ENCODE measurements at regions not wholly inside any gene's neighbourhood (a gene's known extent, or its start where the extent isn't known, plus 50 kb on each side); places are given as distances from the start of the nearest gene placed in this dataset.
A peak's percentile ranks its signal among the peaks of the same experiment; 100 is the strongest.
"Not testable (repeated sequence)": the region's sequence is repeated elsewhere in the genome, so short reads cannot be mapped to it uniquely, and the experiment has no call there.

DNA sequence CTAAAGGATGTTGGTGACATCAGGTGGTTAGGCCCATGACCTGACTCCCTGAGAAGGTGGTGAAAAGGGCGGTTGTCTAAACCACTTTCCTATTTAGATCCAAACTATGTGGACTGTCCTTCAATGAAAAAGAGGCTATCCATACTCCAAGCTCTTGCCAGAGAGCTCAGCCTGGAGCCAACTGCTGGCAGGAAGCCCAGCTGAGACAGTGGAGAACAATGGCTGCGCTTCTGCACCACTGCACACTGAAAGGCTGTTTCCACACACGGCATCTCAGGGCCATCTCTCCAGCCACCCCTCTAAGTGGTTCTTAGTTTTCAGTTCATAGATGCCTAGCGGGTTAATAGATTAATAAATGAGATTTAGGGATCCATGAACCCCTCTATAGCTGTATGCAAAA, 488.8 kb upstream of the ZMIZ1 start:
- peak; percentile 83 for DNase-seq

DNA sequence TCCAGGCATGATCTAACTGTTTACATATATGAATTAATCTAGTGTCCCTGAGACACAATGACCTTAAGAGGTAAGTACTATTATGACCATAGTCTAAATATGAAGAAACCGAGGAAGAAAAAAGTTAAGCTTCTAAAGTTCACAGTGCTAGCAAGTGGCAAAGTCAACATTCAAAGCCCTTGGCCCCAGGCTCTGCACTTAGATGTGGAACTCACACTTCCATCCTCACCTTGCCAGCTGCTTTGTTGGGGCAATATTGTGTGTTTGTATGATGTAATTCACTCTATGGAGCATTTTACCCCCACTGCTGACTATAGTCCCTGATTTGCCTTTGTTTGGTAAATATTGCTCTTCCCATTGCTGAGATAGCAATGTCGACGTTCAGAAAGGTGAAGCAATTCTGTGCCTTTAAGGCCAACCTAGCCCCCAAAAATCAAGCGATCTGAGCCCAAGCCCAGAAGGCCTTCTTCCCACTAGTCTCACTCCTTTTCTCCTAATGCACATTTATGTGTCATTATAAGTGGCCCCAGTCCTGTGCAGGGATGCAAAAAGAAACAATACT, 487.6 kb upstream of the ZMIZ1 start:
- DNase-seq = no peak

- DNase-seq = no peak
Measured at GRCh38 chr10:78582540-78582939, 486.2 kb upstream of the ZMIZ1 start.

DNA sequence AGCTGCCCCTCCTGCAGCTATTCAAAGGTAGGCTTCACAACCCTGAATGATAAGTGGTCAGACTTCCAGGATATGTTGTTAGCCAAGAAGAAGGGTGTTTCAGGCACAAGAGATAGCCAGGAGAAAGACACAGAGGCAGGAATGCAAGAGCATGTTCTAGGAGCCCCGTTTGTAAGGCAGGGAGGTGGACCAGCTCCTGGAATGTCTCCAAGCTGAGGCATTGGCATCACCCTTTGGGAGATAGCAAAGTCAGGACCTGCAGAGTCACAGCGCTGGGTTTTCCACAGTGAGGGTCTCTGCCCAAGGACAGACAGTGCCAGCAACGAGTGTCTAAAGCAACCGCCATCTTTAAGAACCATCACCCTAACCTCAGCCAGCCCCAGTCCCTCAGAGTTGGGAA, 484.5 kb upstream of the ZMIZ1 start:
- no peak for DNase-seq

DNA sequence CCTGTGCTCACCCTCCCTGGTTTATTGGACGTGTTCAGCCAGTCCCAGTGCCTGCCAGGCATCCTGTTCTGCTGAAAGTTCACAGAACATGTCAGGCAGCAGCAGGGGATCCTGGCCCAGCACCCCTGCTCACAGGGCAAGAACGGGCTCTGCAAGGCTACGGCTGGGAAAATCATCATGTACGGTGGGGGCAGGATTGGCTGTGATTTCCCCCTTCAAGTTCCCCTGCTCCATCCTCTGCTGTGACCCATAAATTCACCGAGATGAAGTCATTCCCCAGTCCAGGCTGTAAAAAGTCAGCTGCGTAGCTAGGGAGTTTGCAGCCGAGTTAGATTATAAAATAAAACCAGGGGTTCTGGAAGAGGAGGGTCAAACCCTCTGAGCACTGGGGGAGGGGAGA, 484.1 kb upstream of the ZMIZ1 start:
- no peak for DNase-seq

DNA sequence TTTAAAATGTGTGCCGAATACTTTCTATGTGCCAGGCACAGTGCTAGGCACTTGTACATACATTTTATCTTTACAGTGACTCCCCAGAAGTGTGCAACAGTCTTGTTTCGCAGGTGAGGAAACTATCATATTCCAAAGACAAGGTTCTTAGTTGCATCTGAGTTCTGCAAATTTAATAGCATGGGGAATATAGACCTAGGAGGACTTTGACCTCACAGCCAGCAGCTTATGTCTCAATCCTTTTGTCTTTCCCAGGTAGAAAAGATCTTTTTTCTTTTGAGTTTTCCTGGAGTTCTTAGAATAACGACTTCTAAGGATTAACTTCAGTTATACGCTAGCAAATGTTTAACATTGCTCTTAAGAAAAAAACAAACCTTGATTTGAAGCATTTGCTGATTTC, 482.8 kb upstream of the ZMIZ1 start:
- DNase-seq = no peak

DNA sequence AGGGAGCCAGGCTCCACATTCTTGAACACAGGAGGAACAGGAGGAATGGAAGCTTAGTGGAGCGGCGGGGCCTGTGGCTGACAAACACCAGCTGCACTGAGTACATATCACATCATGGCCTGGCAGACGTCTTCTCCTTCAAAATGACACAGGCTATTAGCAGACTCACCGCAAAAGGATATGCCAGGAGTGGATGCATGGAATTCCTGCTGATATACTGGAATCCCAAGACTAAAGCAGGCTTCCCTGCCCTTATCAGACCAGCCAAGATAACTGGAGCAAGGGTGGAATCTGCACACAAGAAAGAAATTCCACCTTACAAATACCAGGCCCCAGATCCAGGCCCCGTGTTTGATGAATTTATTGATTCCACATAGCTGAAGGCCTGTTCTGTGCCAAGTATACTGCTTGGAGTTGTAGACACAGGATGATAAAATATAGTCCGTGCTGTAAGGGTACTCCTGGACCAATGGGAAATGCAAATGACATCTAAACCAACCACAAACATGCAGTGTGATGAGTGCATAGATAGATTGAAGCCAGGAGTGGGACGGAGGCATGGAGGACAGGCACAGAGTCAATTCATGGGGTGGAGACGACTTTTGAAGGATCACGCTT, 480.5 kb upstream of the ZMIZ1 start:
- DNase-seq = no peak

GRCh38 chr10:78589687-78590086, 479.1 kb upstream of the ZMIZ1 start:
- no peak for DNase-seq

- no peak for DNase-seq
Measured at GRCh38 chr10:78591066-78591465, 477.7 kb upstream of the ZMIZ1 start.

DNA sequence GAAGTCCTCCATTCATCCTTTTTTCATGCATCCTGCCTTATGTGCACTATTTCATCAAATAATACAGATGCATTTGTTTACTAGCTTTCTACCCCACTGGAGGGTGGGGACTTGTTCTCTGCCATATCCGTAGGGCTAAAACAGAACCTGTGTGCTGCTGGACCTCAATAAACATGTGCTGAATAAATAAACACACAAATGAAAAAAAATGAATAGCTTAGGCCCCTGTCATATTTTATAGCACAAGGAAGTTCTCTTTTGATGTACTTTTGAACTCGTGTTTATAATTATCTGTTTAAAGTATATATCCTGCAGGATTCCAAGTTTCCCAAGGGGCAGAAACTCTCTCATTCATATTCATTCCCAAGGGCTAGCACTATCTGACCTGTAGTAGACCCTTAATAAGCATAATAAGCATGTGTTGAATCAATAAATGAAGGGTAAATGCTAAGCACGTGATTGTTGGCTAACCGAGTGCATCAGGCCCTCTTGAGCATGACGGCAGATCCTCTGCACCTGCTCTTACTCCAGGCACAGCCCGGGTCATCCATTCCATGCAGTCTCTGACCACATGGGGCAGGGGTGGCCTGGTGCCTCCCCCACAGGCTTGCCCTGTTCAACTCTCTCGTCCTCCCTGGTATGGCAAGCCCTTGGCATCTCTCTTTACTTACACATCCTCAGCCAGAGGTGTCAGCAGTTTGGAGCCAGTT, 474.1 kb upstream of the ZMIZ1 start:
- no peak for DNase-seq

- DNase-seq = no peak
Measured at GRCh38 chr10:78595269-78595619, 473.5 kb upstream of the ZMIZ1 start.

- no peak for DNase-seq
Measured at GRCh38 chr10:78596556-78596955, 472.2 kb upstream of the ZMIZ1 start.

DNA sequence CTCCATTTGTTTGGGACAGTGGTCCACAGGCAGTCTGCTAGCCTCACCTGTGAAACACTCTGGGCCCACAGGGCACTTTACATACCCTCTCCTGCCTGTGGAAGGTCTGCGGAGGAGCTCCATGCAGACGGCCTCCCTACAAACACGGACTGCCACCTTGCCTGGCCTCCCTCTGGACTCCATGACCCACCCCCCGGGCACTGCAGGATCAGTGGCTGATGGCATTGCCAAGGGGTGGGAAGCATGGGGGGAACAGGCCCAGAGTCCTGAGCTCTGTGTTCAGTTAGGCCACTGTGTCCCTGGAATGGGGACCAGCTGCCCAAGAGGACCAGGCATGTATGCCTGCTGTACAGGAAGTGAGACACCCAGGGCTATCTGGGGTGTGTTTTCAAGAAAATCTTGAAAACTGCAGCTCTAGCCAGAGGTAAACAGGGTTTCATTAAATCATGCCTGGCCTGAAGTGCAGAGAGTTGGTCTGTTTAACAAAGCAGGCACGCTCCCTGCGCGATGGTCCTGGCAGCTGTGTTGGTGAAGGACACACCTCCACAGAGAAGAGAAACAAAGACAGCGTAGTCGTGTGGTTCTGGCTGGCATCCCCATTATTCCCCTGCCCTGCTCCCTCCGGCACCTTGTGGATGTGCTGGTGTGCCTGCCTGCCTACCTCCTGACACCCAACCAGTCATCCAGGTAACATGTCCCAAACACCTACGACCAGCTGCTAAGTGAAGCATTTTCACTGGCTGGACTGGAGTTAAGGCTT, 470.8 kb upstream of the ZMIZ1 start:
- no peak for DNase-seq

- DNase-seq = no peak
Measured at GRCh38 chr10:78599122-78599853, 469.5 kb upstream of the ZMIZ1 start.

DNA sequence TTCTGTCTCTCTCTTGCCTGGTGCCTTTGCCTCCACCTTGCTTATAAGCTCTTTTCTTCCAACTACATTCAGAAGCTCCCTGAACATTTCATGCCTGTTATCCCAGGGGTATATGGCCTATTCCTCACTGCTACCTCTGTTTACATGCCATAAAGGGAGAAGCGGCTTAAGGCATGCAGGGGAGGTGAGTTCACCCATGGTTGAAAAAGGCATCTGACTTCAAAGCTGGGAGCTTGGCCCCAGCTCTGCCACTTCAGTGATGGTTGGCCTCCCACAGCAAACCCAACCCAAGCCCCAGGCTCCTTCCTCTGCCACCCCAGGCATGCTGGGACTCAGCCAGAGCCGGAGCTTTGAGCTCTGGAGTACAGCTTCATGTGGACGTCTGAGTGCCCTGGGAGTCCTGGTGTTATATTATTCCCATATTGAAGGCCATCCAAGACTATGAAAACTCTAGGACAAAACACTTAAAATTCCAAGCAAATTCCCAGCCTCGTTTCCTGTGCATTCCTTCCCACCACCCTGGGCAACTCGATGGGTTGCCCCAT, 468.6 kb upstream of the ZMIZ1 start:
- no peak for DNase-seq

- DNase-seq = no peak
Measured at GRCh38 chr10:78600740-78601139, 468.0 kb upstream of the ZMIZ1 start.

GRCh38 chr10:78602201-78602932, 466.4 kb upstream of the ZMIZ1 start:
- DNase-seq = no peak

- DNase-seq = no peak
Measured at GRCh38 chr10:78604286-78604685, 464.5 kb upstream of the ZMIZ1 start.

DNA sequence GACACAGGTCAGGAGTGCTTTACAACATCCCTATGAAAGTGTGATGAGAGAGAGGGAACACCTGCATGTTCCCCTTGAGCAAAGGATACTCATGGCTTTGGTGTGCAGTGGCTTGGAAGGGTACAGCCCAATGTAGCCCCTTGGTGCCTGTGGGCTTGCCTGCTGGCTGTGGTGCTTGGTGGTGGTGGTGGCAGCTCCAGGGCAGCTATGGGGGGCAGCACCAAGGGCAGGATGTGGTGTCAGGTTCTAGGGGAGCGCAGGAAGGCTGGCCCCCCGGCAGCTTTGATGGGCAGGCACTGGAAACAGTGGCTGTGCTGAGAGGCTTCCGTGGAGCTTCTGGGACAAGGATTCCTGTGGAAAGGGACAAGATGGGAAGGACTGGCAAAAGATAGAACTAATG, 464.0 kb upstream of the ZMIZ1 start:
- DNase-seq = no peak

DNA sequence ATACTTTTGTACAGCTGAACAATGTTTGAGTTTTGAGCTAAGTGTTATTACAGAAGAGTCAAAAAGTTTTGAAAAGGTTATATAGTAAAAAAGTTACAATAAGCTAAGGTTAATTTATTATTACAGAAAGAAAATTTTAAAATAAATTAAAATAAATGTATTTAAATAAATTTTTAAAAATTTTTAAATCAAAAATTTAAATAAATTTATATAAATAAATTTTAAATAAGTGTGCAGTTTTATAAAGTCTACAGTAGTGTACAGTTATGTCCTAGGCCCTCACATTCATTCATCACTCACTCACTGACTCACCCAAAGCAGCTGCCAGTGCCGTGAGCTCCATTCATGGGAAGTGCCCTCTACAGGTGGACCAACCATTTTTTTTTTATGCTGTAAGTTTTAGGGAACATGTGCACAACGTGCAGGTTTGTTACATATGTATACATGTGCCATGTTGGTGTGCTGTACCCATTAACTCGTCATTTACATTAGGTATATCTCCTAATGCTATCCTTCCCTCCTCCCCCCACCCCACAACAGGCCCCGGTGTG, 462.9 kb upstream of the ZMIZ1 start:
- DNase-seq = no peak

GRCh38 chr10:78606766-78607165, 462.0 kb upstream of the ZMIZ1 start:
- DNase-seq = not testable (repeated sequence)

DNA sequence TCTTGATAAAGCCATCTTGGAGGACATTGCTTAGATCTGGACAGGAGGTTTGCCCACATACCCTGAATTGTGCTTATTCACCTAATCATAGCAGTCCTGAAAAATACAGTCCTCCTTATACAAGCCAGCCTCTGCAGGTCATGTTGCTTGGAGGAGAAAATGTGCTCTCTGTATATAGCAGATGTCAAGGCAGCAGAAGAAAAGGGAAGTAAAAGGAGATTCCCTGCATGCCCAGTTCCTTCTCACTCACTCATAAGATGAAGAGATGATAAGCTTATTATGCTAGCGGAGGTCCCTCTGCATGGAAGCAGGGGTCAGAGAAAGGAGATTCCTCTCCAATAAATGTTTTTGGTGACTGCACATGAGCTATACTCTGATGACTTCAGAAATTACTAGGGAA, 458.8 kb upstream of the ZMIZ1 start:
- DNase-seq = no peak
